SK-N-SH (cell line): ENCODE measurements at regions not wholly inside any gene's neighbourhood (a gene's known extent, or its start where the extent isn't known, plus 50 kb on each side); places are given as distances from the start of the nearest gene placed in this dataset.
"Not testable (repeated sequence)": the region's sequence is repeated elsewhere in the genome, so short reads cannot be mapped to it uniquely, and the experiment has no call there.

Experiments
- CTCF ChIP-seq: fragments of 200-600 bp; sonication (generic); IDR thresholded peaks from 2 replicates; pipeline ENCODE4 v1.6.1; 2017; ENCODE audit warnings: antibody characterized with exemption, mild to moderate bottlenecking, moderate library complexity
- ELF1 ChIP-seq: IDR thresholded peaks from 2 replicates; pipeline ENCODE4 v1.4.0; 2012
- EP300 ChIP-seq, 2 experiments: IDR thresholded peaks; 2 replicates each; pipeline versions ENCODE4 v1.4.0 to v1.6.1; 2012; ENCODE audit warnings: borderline replicate concordance in 1 of 2, low read depth in 1 of 2, low read length in 1 of 2
- EZH2phosphoT487 ChIP-seq: fragments of 200-600 bp; sonication (generic); IDR thresholded peaks from 2 replicates; pipeline ENCODE4 v1.6.1; 2017; ENCODE audit warnings: low read depth, mixed run types, mild to moderate bottlenecking, antibody characterized with exemption, moderate library complexity, borderline replicate concordance
- FOSL2 ChIP-seq: IDR thresholded peaks from 2 replicates; pipeline ENCODE4 v1.4.0; 2012; ENCODE audit warnings: low read depth, mild to moderate bottlenecking, moderate library complexity, borderline replicate concordance
- FOXM1 ChIP-seq: IDR thresholded peaks from 2 replicates; pipeline ENCODE4 v1.4.0; 2012; ENCODE audit warnings: low read depth, mild to moderate bottlenecking
- JUND ChIP-seq: IDR thresholded peaks from 2 replicates; pipeline ENCODE4 v1.4.0; 2012
- SMC3 ChIP-seq: IDR thresholded peaks from 2 replicates; pipeline ENCODE4 v1.6.1; 2012; ENCODE audit warnings: low read depth, low read length, improper control_type of control experiment
- TCF12 ChIP-seq: IDR thresholded peaks from 2 replicates; pipeline ENCODE4 v1.4.0; 2012
- TEAD4 ChIP-seq: IDR thresholded peaks from 2 replicates; pipeline ENCODE4 v1.4.0; 2012; ENCODE audit warnings: mild to moderate bottlenecking, borderline replicate concordance; ENCODE audit not compliant: insufficient read depth
- USF2 ChIP-seq: fragments of 150-350 bp; IDR thresholded peaks from 2 replicates; pipeline ENCODE4 v1.6.1; 2017; ENCODE audit warnings: antibody characterized with exemption, low read length, low read depth, borderline replicate concordance
- YY1 ChIP-seq: IDR thresholded peaks from 2 replicates; pipeline ENCODE4 v1.4.0; 2012; ENCODE audit warnings: low read depth, mild to moderate bottlenecking

GRCh38 chr2:90216801-90217200, 1525.3 kb downstream of the RPIA start:
- TF ChIP-seq JUND; CTCF; ELF1; YY1; EP300 (IDR thresholded peaks at IDR 0.05; ENCODE audit: borderline replicate concordance in 1 of 2, low read depth in 1 of 2, low read length in 1 of 2); USF2; FOSL2; TCF12; SMC3; TEAD4; EZH2phosphoT487; FOXM1: not testable (repeated sequence)
